ENCODE measurements at regions not wholly inside any gene's neighbourhood (a gene's known extent, or its start where the extent isn't known, plus 50 kb on each side); places are given as distances from the start of the nearest gene placed in this dataset.
"Not testable (repeated sequence)": the region's sequence is repeated elsewhere in the genome, so short reads cannot be mapped to it uniquely, and the experiment has no call there.

- not testable (repeated sequence) for H3F3A ChIP-seq (ENCODE audit: insufficient read depth, low read length); H3K27me3 ChIP-seq (ENCODE audit: insufficient read depth, low read length); H3K9ac ChIP-seq (ENCODE audit: low read length); H4K20me1 ChIP-seq (ENCODE audit: insufficient read depth, low read length); H3K4me3 ChIP-seq (ENCODE audit: low read depth, low read length, poor library complexity, severe bottlenecking); H3K9me3 ChIP-seq (ENCODE audit: low read length); H3K4me2 ChIP-seq (ENCODE audit: low read length); H3K27ac ChIP-seq (ENCODE audit: low read depth, low read length, poor library complexity, severe bottlenecking); H3K9me2 ChIP-seq (ENCODE audit: low read depth, low read length); H3K36me3 ChIP-seq (ENCODE audit: insufficient read depth, low read length); H3K79me2 ChIP-seq (ENCODE audit: insufficient read depth, low read length); H3K4me1 ChIP-seq (ENCODE audit: insufficient read depth, low read length, severe bottlenecking); H2AFZ ChIP-seq (ENCODE audit: low read length)
Observed at GRCh38 chr2:87424763-87425154, 323.1 kb upstream of the PLGLB2 start.

- not testable (repeated sequence) for H3K4me1 ChIP-seq (ENCODE audit: insufficient read depth, low read length, severe bottlenecking); H3F3A ChIP-seq (ENCODE audit: insufficient read depth, low read length); H3K79me2 ChIP-seq (ENCODE audit: insufficient read depth, low read length); H3K9me2 ChIP-seq (ENCODE audit: low read depth, low read length); H2AFZ ChIP-seq (ENCODE audit: low read length); H3K9ac ChIP-seq (ENCODE audit: low read length); H3K36me3 ChIP-seq (ENCODE audit: insufficient read depth, low read length); H3K27ac ChIP-seq (ENCODE audit: low read depth, low read length, poor library complexity, severe bottlenecking); H3K9me3 ChIP-seq (ENCODE audit: low read length); H3K27me3 ChIP-seq (ENCODE audit: insufficient read depth, low read length); H3K4me2 ChIP-seq (ENCODE audit: low read length); H4K20me1 ChIP-seq (ENCODE audit: insufficient read depth, low read length); H3K4me3 ChIP-seq (ENCODE audit: low read depth, low read length, poor library complexity, severe bottlenecking)
Observed at GRCh38 chr2:87425191-87425590, 322.7 kb upstream of the PLGLB2 start.

- H4K20me1 ChIP-seq (ENCODE audit: insufficient read depth, low read length); H3K4me2 ChIP-seq (ENCODE audit: low read length); H3K4me1 ChIP-seq (ENCODE audit: insufficient read depth, low read length, severe bottlenecking); H2AFZ ChIP-seq (ENCODE audit: low read length); H3K27me3 ChIP-seq (ENCODE audit: insufficient read depth, low read length); H3K9ac ChIP-seq (ENCODE audit: low read length); H3K4me3 ChIP-seq (ENCODE audit: low read depth, low read length, poor library complexity, severe bottlenecking); H3K36me3 ChIP-seq (ENCODE audit: insufficient read depth, low read length); H3K9me2 ChIP-seq (ENCODE audit: low read depth, low read length); H3K79me2 ChIP-seq (ENCODE audit: insufficient read depth, low read length); H3F3A ChIP-seq (ENCODE audit: insufficient read depth, low read length); H3K9me3 ChIP-seq (ENCODE audit: low read length); H3K27ac ChIP-seq (ENCODE audit: low read depth, low read length, poor library complexity, severe bottlenecking): not testable (repeated sequence)
Observed at GRCh38 chr2:87425717-87426116, 322.2 kb upstream of the PLGLB2 start.

- H3K4me2 ChIP-seq (ENCODE audit: low read length); H3K9ac ChIP-seq (ENCODE audit: low read length); H3K36me3 ChIP-seq (ENCODE audit: insufficient read depth, low read length); H3K4me3 ChIP-seq (ENCODE audit: low read depth, low read length, poor library complexity, severe bottlenecking); H3K27me3 ChIP-seq (ENCODE audit: insufficient read depth, low read length); H2AFZ ChIP-seq (ENCODE audit: low read length); H3K79me2 ChIP-seq (ENCODE audit: insufficient read depth, low read length); H3F3A ChIP-seq (ENCODE audit: insufficient read depth, low read length); H4K20me1 ChIP-seq (ENCODE audit: insufficient read depth, low read length); H3K4me1 ChIP-seq (ENCODE audit: insufficient read depth, low read length, severe bottlenecking); H3K9me3 ChIP-seq (ENCODE audit: low read length); H3K27ac ChIP-seq (ENCODE audit: low read depth, low read length, poor library complexity, severe bottlenecking); H3K9me2 ChIP-seq (ENCODE audit: low read depth, low read length): not testable (repeated sequence)
Observed at GRCh38 chr2:87428452-87429130, 319.3 kb upstream of the PLGLB2 start.

- H4K20me1 ChIP-seq (ENCODE audit: insufficient read depth, low read length); H3K36me3 ChIP-seq (ENCODE audit: insufficient read depth, low read length); H3F3A ChIP-seq (ENCODE audit: insufficient read depth, low read length); H3K27me3 ChIP-seq (ENCODE audit: insufficient read depth, low read length); H3K4me2 ChIP-seq (ENCODE audit: low read length); H3K4me3 ChIP-seq (ENCODE audit: low read depth, low read length, poor library complexity, severe bottlenecking); H3K4me1 ChIP-seq (ENCODE audit: insufficient read depth, low read length, severe bottlenecking); H3K9me2 ChIP-seq (ENCODE audit: low read depth, low read length); H3K9ac ChIP-seq (ENCODE audit: low read length); H3K27ac ChIP-seq (ENCODE audit: low read depth, low read length, poor library complexity, severe bottlenecking); H3K79me2 ChIP-seq (ENCODE audit: insufficient read depth, low read length); H2AFZ ChIP-seq (ENCODE audit: low read length); H3K9me3 ChIP-seq (ENCODE audit: low read length): not testable (repeated sequence)
Observed at GRCh38 chr2:87429206-87429930, 318.5 kb upstream of the PLGLB2 start.

GRCh38 chr2:87429931-87430275 lies 318.0 kb upstream of the PLGLB2 start:
- H2AFZ ChIP-seq (ENCODE audit: low read length); H4K20me1 ChIP-seq (ENCODE audit: insufficient read depth, low read length); H3K9me2 ChIP-seq (ENCODE audit: low read depth, low read length); H3K27ac ChIP-seq (ENCODE audit: low read depth, low read length, poor library complexity, severe bottlenecking); H3K79me2 ChIP-seq (ENCODE audit: insufficient read depth, low read length); H3K36me3 ChIP-seq (ENCODE audit: insufficient read depth, low read length); H3K9ac ChIP-seq (ENCODE audit: low read length); H3K4me1 ChIP-seq (ENCODE audit: insufficient read depth, low read length, severe bottlenecking); H3F3A ChIP-seq (ENCODE audit: insufficient read depth, low read length); H3K9me3 ChIP-seq (ENCODE audit: low read length); H3K4me2 ChIP-seq (ENCODE audit: low read length); H3K27me3 ChIP-seq (ENCODE audit: insufficient read depth, low read length); H3K4me3 ChIP-seq (ENCODE audit: low read depth, low read length, poor library complexity, severe bottlenecking): not testable (repeated sequence)

- not testable (repeated sequence) for H3K27ac ChIP-seq (ENCODE audit: low read depth, low read length, poor library complexity, severe bottlenecking); H2AFZ ChIP-seq (ENCODE audit: low read length); H3K4me2 ChIP-seq (ENCODE audit: low read length); H3K36me3 ChIP-seq (ENCODE audit: insufficient read depth, low read length); H3K9ac ChIP-seq (ENCODE audit: low read length); H3K9me2 ChIP-seq (ENCODE audit: low read depth, low read length); H3K4me3 ChIP-seq (ENCODE audit: low read depth, low read length, poor library complexity, severe bottlenecking); H3K79me2 ChIP-seq (ENCODE audit: insufficient read depth, low read length); H3F3A ChIP-seq (ENCODE audit: insufficient read depth, low read length); H3K4me1 ChIP-seq (ENCODE audit: insufficient read depth, low read length, severe bottlenecking); H4K20me1 ChIP-seq (ENCODE audit: insufficient read depth, low read length); H3K9me3 ChIP-seq (ENCODE audit: low read length); H3K27me3 ChIP-seq (ENCODE audit: insufficient read depth, low read length)
Observed at GRCh38 chr2:87431051-87431450, 316.8 kb upstream of the PLGLB2 start.
